Activated T-helper 1 cell treated with anti-CD3 and anti-CD28 coated beads, Interleukin-12 subunit alpha, Interleukin-12 subunit beta, Interleukin-2, Interleukin-4 antibody, amounts not matched to agents 30 ng/mL and 10 ng/mL and 1 ng/mL, durations not matched to agents 14 hours and 24 hours and 36 hours (primary cell): ENCODE measurements at regions not wholly inside any gene's neighbourhood (a gene's known extent, or its start where the extent isn't known, plus 50 kb on each side); places are given as distances from the start of the nearest gene placed in this dataset.

Experiments
- DNase-seq: peaks from one replicate; pipeline ENCODE4 v3.0.0; 2021; ENCODE audit warnings: low spot score
- H3K27ac Mint-ChIP-seq: one replicate; pipeline ENCODE4 v1.8.0; 2021; ENCODE audit warnings: mild to moderate bottlenecking, mixed read lengths
- H3K27me3 Mint-ChIP-seq: one replicate; pipeline ENCODE4 v1.8.0; 2022; ENCODE audit warnings: mild to moderate bottlenecking, moderate library complexity, mixed read lengths; ENCODE audit not compliant: insufficient read depth
- H3K36me3 Mint-ChIP-seq: one replicate; pipeline ENCODE4 v1.8.0; 2021; ENCODE audit warnings: low read depth, mixed read lengths
- H3K4me1 Mint-ChIP-seq: one replicate; pipeline ENCODE4 v1.8.0; 2021; ENCODE audit warnings: low read depth, mixed read lengths
- H3K4me3 Mint-ChIP-seq: one replicate; pipeline ENCODE4 v1.8.0; 2021; ENCODE audit warnings: mild to moderate bottlenecking, moderate library complexity, mixed read lengths
- H3K9me3 Mint-ChIP-seq: one replicate; pipeline ENCODE4 v1.8.0; 2021; ENCODE audit warnings: mixed read lengths
- intact Hi-C: fragments of 100-400 bp; cut with micrococcal nuclease; formaldehyde crosslinking; loops from one replicate; pipeline ENCODE4 v1.15.1; 2024

DNA sequence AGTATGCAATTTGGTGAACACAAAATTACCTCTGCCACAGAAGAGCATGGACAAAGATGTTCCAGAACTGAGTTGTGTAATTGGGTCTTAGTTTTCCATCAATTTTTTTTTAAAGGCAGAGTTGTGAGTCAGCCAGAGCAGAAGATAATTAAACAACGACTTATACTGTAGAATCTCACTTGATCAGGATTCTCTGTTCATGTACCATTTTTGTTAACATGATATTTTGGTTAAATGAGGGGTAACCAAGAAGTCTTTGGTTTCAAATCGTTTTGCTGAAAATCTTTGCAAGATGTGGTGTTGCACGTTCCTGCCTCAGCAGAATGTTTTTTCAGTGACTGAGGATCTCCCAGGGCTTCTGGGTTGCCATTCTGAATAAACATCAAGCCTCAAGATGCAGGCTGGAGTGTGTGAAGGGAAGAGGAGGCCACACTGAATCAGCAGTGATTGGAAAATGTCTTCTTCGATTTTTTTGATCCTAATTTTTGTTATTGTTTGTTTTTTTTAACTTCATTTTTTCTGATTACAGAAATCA lies 232.6 kb upstream of the IRX3 start:
- Mint-ChIP-seq H3K27me3 (peaks cover 2% of the 10 kb centered on the region), H3K9me3 (peaks cover 4% of the 10 kb centered on the region), H3K4me1 (no peaks in the 10 kb centered on the region), H3K4me3 (no peak overlapping the region), H3K36me3 (no peaks in the 10 kb centered on the region), H3K27ac (no peak overlapping the region)
- no peak for DNase-seq
- intact Hi-C loops: no loop called here

DNA sequence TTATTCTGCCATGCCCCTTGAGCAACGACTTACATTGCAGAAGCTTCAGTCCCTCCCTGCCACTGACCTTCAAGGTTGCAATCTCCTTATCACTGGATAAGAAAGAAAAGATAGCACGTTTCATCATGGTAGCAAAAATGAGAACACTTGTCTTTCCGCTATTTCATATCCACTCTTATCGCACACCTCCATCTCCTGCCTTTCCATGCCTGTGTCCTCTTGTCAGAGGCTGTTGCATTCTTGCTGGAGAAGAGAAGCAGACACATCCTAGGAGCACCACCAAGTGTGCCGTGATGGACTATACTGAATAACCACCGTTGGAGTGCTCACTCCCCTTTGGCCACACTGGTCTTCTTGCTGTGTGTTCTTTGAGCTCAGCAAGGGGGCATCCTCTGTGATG lies 230.6 kb upstream of the IRX3 start:
- peaks cover 4% of the 10 kb centered on the region for H3K9me3 Mint-ChIP-seq
- H3K4me1 Mint-ChIP-seq: no peaks in the 10 kb centered on the region
- peaks cover 2% of the 10 kb centered on the region for H3K27me3 Mint-ChIP-seq
- H3K27ac Mint-ChIP-seq: no peak overlapping the region
- no peak overlapping the region for H3K4me3 Mint-ChIP-seq
- no peaks in the 10 kb centered on the region for H3K36me3 Mint-ChIP-seq
- intact Hi-C loops: no loop called here
- no peak for DNase-seq

DNA sequence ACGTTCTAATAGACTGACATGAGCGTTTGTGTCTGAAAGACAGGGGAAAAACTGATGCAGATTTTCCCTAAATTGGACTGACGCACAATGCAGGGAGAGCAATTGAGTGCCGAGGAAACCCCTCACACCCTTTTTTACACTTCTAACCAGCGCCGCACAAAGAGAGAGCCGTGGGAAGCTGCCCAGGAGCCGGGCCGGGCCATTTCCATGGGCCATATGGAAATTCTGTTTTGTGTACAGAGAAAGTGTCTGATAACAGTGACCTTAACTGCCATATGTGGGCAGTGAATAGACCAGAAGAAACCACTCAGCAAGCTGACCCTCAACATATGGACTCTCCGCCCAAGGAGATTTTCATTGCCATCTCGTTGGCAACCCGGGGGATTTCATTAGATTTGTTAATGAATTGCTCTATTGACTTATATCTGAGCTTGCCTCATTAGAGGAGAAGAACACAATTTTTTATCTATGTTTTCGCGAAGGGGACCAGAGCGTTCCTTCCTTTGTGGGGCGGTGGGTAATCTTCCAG lies 225.9 kb upstream of the IRX3 start:
- DNase-seq: no peak
- no peak overlapping the region for H3K4me3 Mint-ChIP-seq
- peaks cover 4% of the 10 kb centered on the region for H3K27me3 Mint-ChIP-seq
- intact Hi-C loops: no loop called here
- no peaks in the 10 kb centered on the region for H3K4me1 Mint-ChIP-seq
- H3K9me3 Mint-ChIP-seq: peaks cover 4% of the 10 kb centered on the region
- no peak overlapping the region for H3K27ac Mint-ChIP-seq
- H3K36me3 Mint-ChIP-seq: no peaks in the 10 kb centered on the region

GRCh38 chr16:54511222-54511731 lies 224.7 kb upstream of the IRX3 start:
- peaks cover 3% of the 10 kb centered on the region for H3K27me3 Mint-ChIP-seq
- no peaks in the 10 kb centered on the region for H3K36me3 Mint-ChIP-seq

DNA sequence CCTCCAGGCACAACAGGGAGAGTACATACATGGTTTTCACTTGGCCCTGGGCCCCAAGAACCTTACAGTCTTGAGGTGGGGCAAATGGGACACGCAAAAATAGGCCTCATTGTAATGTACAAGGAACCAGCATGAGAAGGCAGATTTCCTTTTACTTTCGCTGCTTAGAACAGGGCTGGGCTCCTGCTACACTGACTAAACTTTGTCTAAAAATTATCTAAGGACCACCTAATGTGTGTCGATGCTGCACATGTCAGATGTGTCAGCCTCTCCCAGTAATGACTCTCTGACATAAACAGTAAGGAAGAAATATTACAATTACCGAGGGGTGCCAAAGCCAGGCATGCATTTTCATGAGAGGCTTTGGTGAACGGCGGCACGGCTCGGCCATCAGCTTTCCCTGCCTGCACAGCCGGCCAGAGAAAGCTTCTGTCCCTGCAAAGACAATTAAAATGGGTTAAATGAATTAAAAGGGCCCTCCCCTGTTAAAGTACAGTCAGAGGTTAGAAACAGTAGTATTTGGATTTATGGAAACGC lies 224.2 kb upstream of the IRX3 start:
- Mint-ChIP-seq H3K36me3 (no peaks in the 10 kb centered on the region), H3K27ac (no peak overlapping the region), H3K4me1 (no peaks in the 10 kb centered on the region), H3K4me3 (no peak overlapping the region), H3K27me3 (peaks cover 2% of the 10 kb centered on the region), H3K9me3 (no peaks in the 10 kb centered on the region)
- intact Hi-C loops: no loop called here
- no peak for DNase-seq

More at GRCh38 chr16:54511222-54511731, 224.7 kb upstream of the IRX3 start:
- H3K9me3 Mint-ChIP-seq: peaks cover under 1% of the 10 kb centered on the region
- H3K4me3 Mint-ChIP-seq: no peak overlapping the region
- DNase-seq: no peak
- H3K27ac Mint-ChIP-seq: no peak overlapping the region
- no peaks in the 10 kb centered on the region for H3K4me1 Mint-ChIP-seq
- intact Hi-C loops: no loop called here

DNA sequence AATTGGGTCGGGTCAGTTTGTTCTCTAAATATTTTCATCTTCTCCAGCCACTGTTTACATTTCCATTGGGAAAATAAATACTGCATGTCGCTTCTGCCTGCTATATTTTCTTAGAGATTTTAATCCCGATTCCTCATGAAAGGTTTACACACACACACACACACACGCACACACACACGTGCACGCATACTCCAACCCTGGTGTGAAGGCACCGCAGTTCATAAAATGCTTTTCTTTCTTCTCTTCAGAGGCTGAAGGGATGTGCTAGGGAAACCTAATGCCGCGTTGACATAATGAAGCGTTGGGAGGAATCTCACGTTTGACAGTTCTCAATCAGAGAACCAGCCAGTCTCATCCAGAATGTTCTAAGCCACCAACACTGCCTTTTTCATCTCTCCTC lies 222.9 kb upstream of the IRX3 start:
- Mint-ChIP-seq H3K4me3 (no peak overlapping the region), H3K9me3 (no peaks in the 10 kb centered on the region), H3K27me3 (peaks cover 8% of the 10 kb centered on the region), H3K36me3 (no peaks in the 10 kb centered on the region), H3K27ac (no peak overlapping the region), H3K4me1 (no peaks in the 10 kb centered on the region)
- no peak for DNase-seq
- intact Hi-C loops: no loop called here

- Mint-ChIP-seq H3K4me1 (no peaks in the 10 kb centered on the region), H3K9me3 (no peaks in the 10 kb centered on the region), H3K36me3 (no peaks in the 10 kb centered on the region), H3K4me3 (no peak overlapping the region), H3K27me3 (peaks cover 10% of the 10 kb centered on the region), H3K27ac (no peak overlapping the region)
- intact Hi-C loops: no loop called here
- DNase-seq: no peak
Measured at GRCh38 chr16:54508351-54508750, 221.8 kb upstream of the IRX3 start.

GRCh38 chr16:54506741-54507500 lies 220.3 kb upstream of the IRX3 start:
- intact Hi-C loops: no loop called here
- Mint-ChIP-seq H3K4me1 (no peaks in the 10 kb centered on the region), H3K4me3 (no peak overlapping the region), H3K9me3 (no peaks in the 10 kb centered on the region), H3K27ac (no peak overlapping the region), H3K27me3 (peaks cover 10% of the 10 kb centered on the region), H3K36me3 (no peaks in the 10 kb centered on the region)
- DNase-seq: no peak

- H3K27me3 Mint-ChIP-seq: peaks cover 10% of the 10 kb centered on the region
- H3K36me3 Mint-ChIP-seq: no peaks in the 10 kb centered on the region
- intact Hi-C loops: no loop called here
- H3K9me3 Mint-ChIP-seq: no peaks in the 10 kb centered on the region
- H3K27ac Mint-ChIP-seq: no peak overlapping the region
- no peak for DNase-seq
- H3K4me3 Mint-ChIP-seq: no peak overlapping the region
- H3K4me1 Mint-ChIP-seq: no peaks in the 10 kb centered on the region
Measured at GRCh38 chr16:54506214-54506580, 219.6 kb upstream of the IRX3 start.

- H3K4me1 Mint-ChIP-seq: no peaks in the 10 kb centered on the region
- no peak for DNase-seq
- no peaks in the 10 kb centered on the region for H3K36me3 Mint-ChIP-seq
- no peak overlapping the region for H3K4me3 Mint-ChIP-seq
- H3K9me3 Mint-ChIP-seq: no peaks in the 10 kb centered on the region
- intact Hi-C loops: no loop called here
- peaks cover 9% of the 10 kb centered on the region for H3K27me3 Mint-ChIP-seq
- no peak overlapping the region for H3K27ac Mint-ChIP-seq
Measured at GRCh38 chr16:54505549-54506213, 219.1 kb upstream of the IRX3 start.

GRCh38 chr16:54504372-54504771 lies 217.8 kb upstream of the IRX3 start:
- H3K27me3 Mint-ChIP-seq: peaks cover 9% of the 10 kb centered on the region
- H3K9me3 Mint-ChIP-seq: no peaks in the 10 kb centered on the region
- no peaks in the 10 kb centered on the region for H3K4me1 Mint-ChIP-seq
- H3K27ac Mint-ChIP-seq: no peak overlapping the region
- H3K36me3 Mint-ChIP-seq: no peaks in the 10 kb centered on the region
- H3K4me3 Mint-ChIP-seq: no peak overlapping the region
- DNase-seq: no peak
- intact Hi-C loops: no loop called here

GRCh38 chr16:54503856-54504219 lies 217.3 kb upstream of the IRX3 start:
- no peak for DNase-seq
- Mint-ChIP-seq H3K27me3 (peaks cover 9% of the 10 kb centered on the region), H3K9me3 (no peaks in the 10 kb centered on the region), H3K4me3 (no peak overlapping the region), H3K27ac (no peak overlapping the region), H3K36me3 (no peaks in the 10 kb centered on the region), H3K4me1 (no peaks in the 10 kb centered on the region)
- intact Hi-C loops: no loop called here
